RWPE1 (cell line): ENCODE measurements at regions not wholly inside any gene's neighbourhood (a gene's known extent, or its start where the extent isn't known, plus 50 kb on each side); places are given as distances from the start of the nearest gene placed in this dataset.

Experiments
- CTCF ChIA-PET: fragments of 350-600 bp; sonication (Branson Sonifier 250); formaldehyde crosslinking; extraction: SDS; loops from one replicate; lab custom pipeline; 2021; lab: Yijun Ruan, JAX
- POLR2A ChIA-PET: fragments of 400-600 bp; formaldehyde crosslinking; extraction: SDS; loops from one replicate; lab custom pipeline; 2020; ENCODE audit warnings: antibody characterized with exemption; ENCODE audit not compliant: low non-redundant PET; lab: Yijun Ruan, JAX
- DNase-seq: peaks from one replicate; pipeline ENCODE4 v3.0.0; 2012; ENCODE audit warnings: low spot score
- H3K27ac ChIP-seq: fragments of 450-650 bp; 2 replicates; pipeline ENCODE4 v1.5.1; 2017
- CTCF ChIP-seq: fragments of 450-650 bp; conservative IDR thresholded peaks from 2 replicates; pipeline ENCODE4 v1.5.1; 2017; ENCODE audit warnings: low read depth, mild to moderate bottlenecking

GRCh38 chr4:123934096-123934495, 537.5 kb downstream of the SPRY1 start:
- H3K27ac ChIP-seq, result no peak overlapping the region
- ChIA-PET POLR2A (no interaction called here), CTCF (no interaction called here)
- no peak for TF ChIP-seq CTCF
- no peak for DNase-seq

- DNase-seq, result no peak
- ChIA-PET POLR2A (no interaction called here), CTCF (interaction anchor here (0.7 kb wide), 1 partner anchor 226 kb away, joined by 4 read pairs; no protein-coding TSS in a partner anchor)
- H3K27ac ChIP-seq, result no peak overlapping the region
- TF ChIP-seq CTCF, result no peak
These were observed 540.0 kb downstream of the SPRY1 start for GRCh38 chr4:123936621-123937043.

- POLR2A ChIA-PET, result no interaction called here
- TF ChIP-seq CTCF, result no peak
These were observed 541.0 kb downstream of the SPRY1 start for GRCh38 chr4:123937581-123937980.

GRCh38 chr4:123939621-123940020, 543.0 kb downstream of the SPRY1 start:
- H3K27ac ChIP-seq, result no peak overlapping the region
- peak; percentile 45 for DNase-seq
- no peak for TF ChIP-seq CTCF
- CTCF ChIA-PET, result interaction anchor here (0.6 kb wide), 1 partner anchor 16 kb away, joined by 3 read pairs; no protein-coding TSS in a partner anchor
- POLR2A ChIA-PET, result no interaction called here

More at GRCh38 chr4:123937581-123937980, 541.0 kb downstream of the SPRY1 start:
- no peak overlapping the region for H3K27ac ChIP-seq
- CTCF ChIA-PET, result interaction anchor here (0.6 to 0.7 kb wide), 2 partner anchors 182 to 432 kb away, joined by 3 read pairs; no protein-coding TSS in a partner anchor
- no peak for DNase-seq

GRCh38 chr4:123940604-123941003, 544.0 kb downstream of the SPRY1 start:
- no peak for DNase-seq
- no peak for TF ChIP-seq CTCF
- no peak overlapping the region for H3K27ac ChIP-seq
- POLR2A ChIA-PET, result no interaction called here
- CTCF ChIA-PET, result interaction anchor here (0.6 kb wide), 1 partner anchor 321 kb away, joined by 3 read pairs; no protein-coding TSS in a partner anchor

GRCh38 chr4:123941306-123941705, 544.7 kb downstream of the SPRY1 start:
- no peak overlapping the region for H3K27ac ChIP-seq
- ChIA-PET CTCF (no interaction called here), POLR2A (no interaction called here)
- DNase-seq, result no peak
- no peak for TF ChIP-seq CTCF

- no peak overlapping the region for H3K27ac ChIP-seq
- POLR2A ChIA-PET, result interaction anchor here (0.7 kb wide), 1 partner anchor 63 kb away, joined by 4 read pairs; no protein-coding TSS in a partner anchor
- CTCF ChIA-PET, result no interaction called here
- TF ChIP-seq CTCF, result no peak
- DNase-seq, result no peak
These were observed 547.4 kb downstream of the SPRY1 start for GRCh38 chr4:123943976-123944375.
